HEK293 (cell line): ENCODE measurements at regions not wholly inside any gene's neighbourhood (a gene's known extent, or its start where the extent isn't known, plus 50 kb on each side); places are given as distances from the start of the nearest gene placed in this dataset.

Experiments
- CTCF ChIA-PET: fragments of 350-600 bp; formaldehyde crosslinking; extraction: SDS; loops from one replicate; lab custom pipeline; 2021; ENCODE audit warnings: antibody characterized with exemption; lab: Yijun Ruan, JAX
- POLR2A ChIA-PET: fragments of 300-600 bp; formaldehyde crosslinking; extraction: SDS; loops from one replicate; lab custom pipeline; 2020; ENCODE audit warnings: antibody characterized with exemption, inconsistent platforms; lab: Yijun Ruan, JAX
- H3K27ac ChIP-seq: fragments of 200-500 bp; sonication (Bioruptor generic); 2 replicates; pipeline ENCODE4 v1.5.1; 2014; ENCODE audit warnings: low read depth, low read length, control low read depth, inconsistent platforms; ENCODE audit errors: extremely low read depth
- H3K36me3 ChIP-seq, 2 experiments: fragments of 200-500 bp in 1 of 2; sonication (Bioruptor generic) in 1 of 2; 1 replicate in 1 of 2; 2 replicates in 1 of 2; pipeline ENCODE4 v1.5.1; 2014 to 2017; ENCODE audit warnings: inconsistent platforms in 2 of 2, low read length in 2 of 2; ENCODE audit not compliant: control insufficient read depth in 2 of 2, insufficient read depth in 1 of 2
- H3K4me1 ChIP-seq: fragments of 200-500 bp; sonication (Bioruptor generic); 2 replicates; pipeline ENCODE4 v1.5.1; 2014; ENCODE audit warnings: mild to moderate bottlenecking, low read length, inconsistent platforms; ENCODE audit not compliant: control insufficient read depth, insufficient read depth
- H3K4me3 ChIP-seq: 2 replicates; pipeline ENCODE4 v1.5.1; 2011; ENCODE audit warnings: low read depth, mild to moderate bottlenecking, control low read depth, low read length, moderate library complexity
- H3K9me3 ChIP-seq: fragments of 200-500 bp; sonication (Bioruptor generic); 2 replicates; pipeline ENCODE4 v1.5.1; 2014; ENCODE audit warnings: low read depth, low read length, inconsistent platforms; ENCODE audit not compliant: control insufficient read depth, insufficient read depth
- EGR2 ChIP-seq: fragments of 450-650 bp; formaldehyde crosslinking; IDR thresholded peaks from 2 replicates; pipeline ENCODE4 v1.5.1; 2016; ENCODE audit warnings: low read depth, missing biosample characterization, missing genetic modification characterization
- IKZF3 ChIP-seq: fragments of 450-650 bp; IDR thresholded peaks from 2 replicates; pipeline ENCODE4 v1.5.0; 2018; ENCODE audit warnings: missing biosample characterization, mild to moderate bottlenecking, missing genetic modification characterization, moderate library complexity
- MEIS1 ChIP-seq: sonication (generic); formaldehyde crosslinking; IDR thresholded peaks from 2 replicates; pipeline ENCODE4 v1.8.1; 2022; ENCODE audit warnings: missing genetic modification reagents, mild to moderate bottlenecking, borderline replicate concordance
- PRDM2 ChIP-seq: fragments of 450-650 bp; formaldehyde crosslinking; IDR thresholded peaks from 2 replicates; pipeline ENCODE4 v1.5.1; 2016; ENCODE audit warnings: missing biosample characterization, missing genetic modification characterization, borderline replicate concordance
- ZFP69B ChIP-seq: fragments of 450-650 bp; formaldehyde crosslinking; IDR thresholded peaks from 2 replicates; pipeline ENCODE4 v1.5.1; 2016; ENCODE audit warnings: missing biosample characterization, missing genetic modification characterization
- ZNF138 ChIP-seq: fragments of 450-650 bp; formaldehyde crosslinking; IDR thresholded peaks from 2 replicates; pipeline ENCODE4 v1.5.1; 2016; ENCODE audit warnings: missing biosample characterization, missing genetic modification characterization, borderline replicate concordance
- ZNF16 ChIP-seq: fragments of 450-650 bp; formaldehyde crosslinking; IDR thresholded peaks from 2 replicates; pipeline ENCODE4 v1.5.1; 2016; ENCODE audit warnings: low read depth, missing biosample characterization, missing genetic modification characterization
- ZNF324 ChIP-seq: fragments of 450-650 bp; formaldehyde crosslinking; IDR thresholded peaks from 2 replicates; pipeline ENCODE4 v1.5.1; 2016; ENCODE audit warnings: missing biosample characterization, missing genetic modification characterization
- ZNF335 ChIP-seq: fragments of 450-650 bp; formaldehyde crosslinking; conservative IDR thresholded peaks from 2 replicates; pipeline ENCODE4 v1.5.1; 2016; ENCODE audit warnings: missing biosample characterization, missing genetic modification characterization
- ZNF341 ChIP-seq: fragments of 450-650 bp; formaldehyde crosslinking; IDR thresholded peaks from 2 replicates; pipeline ENCODE4; 2016; ENCODE audit warnings: low read depth, missing biosample characterization, missing genetic modification characterization
- ZNF423 ChIP-seq: fragments of 450-650 bp; formaldehyde crosslinking; IDR thresholded peaks from 2 replicates; pipeline ENCODE4 v1.5.1; 2016; ENCODE audit warnings: missing biosample characterization, missing genetic modification characterization
- ZNF449 ChIP-seq: fragments of 450-650 bp; formaldehyde crosslinking; IDR thresholded peaks from 2 replicates; pipeline ENCODE4 v1.5.1; 2017; ENCODE audit warnings: missing biosample characterization, mild to moderate bottlenecking, missing genetic modification characterization, moderate library complexity
- ZNF514 ChIP-seq: fragments of 450-650 bp; formaldehyde crosslinking; IDR thresholded peaks from 2 replicates; pipeline ENCODE4 v1.5.1; 2016; ENCODE audit warnings: missing biosample characterization, missing genetic modification characterization
- ZNF561 ChIP-seq: fragments of 450-650 bp; IDR thresholded peaks from 2 replicates; pipeline ENCODE4 v1.5.1; 2018; ENCODE audit warnings: missing biosample characterization, missing genetic modification characterization, borderline replicate concordance
- ZNF645 ChIP-seq: fragments of 450-650 bp; formaldehyde crosslinking; IDR thresholded peaks from 2 replicates; pipeline ENCODE4; 2016; ENCODE audit warnings: missing biosample characterization, missing genetic modification characterization
- TF ChIP-seq, protein P1 (sequence below): fragments of 450-650 bp; formaldehyde crosslinking; IDR thresholded peaks from 2 replicates; pipeline ENCODE4 v1.5.1; 2016; ENCODE audit warnings: missing biosample characterization, missing genetic modification characterization
- TF ChIP-seq, protein P2 (sequence below): fragments of 450-650 bp; formaldehyde crosslinking; IDR thresholded peaks from 2 replicates; pipeline ENCODE4 v1.5.1; 2017; ENCODE audit warnings: missing biosample characterization, missing genetic modification characterization

DNA sequence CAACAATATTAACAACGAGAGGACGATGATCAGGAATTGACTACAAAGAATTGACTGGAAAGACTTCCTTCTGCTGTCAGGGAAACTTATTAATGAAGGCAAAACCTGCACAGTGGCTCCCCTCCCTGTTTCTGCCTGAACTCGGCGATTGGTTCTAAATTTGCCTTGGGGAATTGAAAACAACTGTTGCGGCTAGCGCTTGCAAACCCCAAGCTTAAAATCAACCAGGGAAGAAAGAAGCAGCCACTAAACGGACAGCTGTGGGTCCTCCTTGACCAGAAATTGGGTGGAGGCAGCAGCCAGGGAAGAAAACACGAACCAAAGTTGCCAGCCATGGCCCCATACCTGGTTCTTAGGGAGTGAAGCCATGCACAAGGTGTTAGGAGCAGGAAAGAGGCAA is 383.5 kb upstream of the CADM1 start:
- Histone ChIP-seq H3K4me1 (no peaks in the 10 kb centered on the region), H3K4me3 (no peak overlapping the region), H3K36me3 (no peaks in the 10 kb centered on the region), H3K27ac (no peak overlapping the region), H3K9me3 (no peaks in the 10 kb centered on the region)
- ChIA-PET POLR2A (no interaction called here), CTCF (interaction anchor here (0.6 kb wide), 1 partner anchor 18 kb away, joined by 3 read pairs; no protein-coding TSS in a partner anchor)
- TF ChIP-seq ZNF341 (tag by site-specific recombination): no peak
- no peak for TF ChIP-seq ZNF449 (tag by site-specific recombination)
- no peak for TF ChIP-seq EGR2 (tag by site-specific recombination)
- TF ChIP-seq ZNF561 (tag by site-specific recombination): no peak
- no peak for TF ChIP-seq PRDM2 (tag by site-specific recombination)
- no peak for TF ChIP-seq ZNF645 (tag by site-specific recombination)
- no peak for TF ChIP-seq ZNF324 (tag by site-specific recombination)
- TF ChIP-seq ZFP69B: no peak
- no peak for TF ChIP-seq ZNF16 (tag by site-specific recombination)
- TF ChIP-seq ZNF335 (tag by site-specific recombination): no peak
- TF ChIP-seq ZNF514: no peak

GRCh38 chr11:115887316-115887715 is 383.1 kb upstream of the CADM1 start:
- H3K36me3 ChIP-seq: no peaks in the 10 kb centered on the region
- POLR2A ChIA-PET: no interaction called here
- H3K4me3 ChIP-seq: no peak overlapping the region
- no peak overlapping the region for H3K27ac ChIP-seq
- no peaks in the 10 kb centered on the region for H3K9me3 ChIP-seq
- CTCF ChIA-PET: interaction anchor here (0.6 kb wide), 1 partner anchor 17 kb away, joined by 3 read pairs; no protein-coding TSS in a partner anchor
- no peaks in the 10 kb centered on the region for H3K4me1 ChIP-seq
- TF ChIP-seq ZNF138 (no peak), ZNF423 (tag by site-specific recombination) (no peak), ZNF645 (tag by site-specific recombination) (no peak), IKZF3 (tag by site-specific recombination) (no peak), MEIS1 (CRISPR knock-in tag) (no peak)
- TF ChIP-seq, protein P1, sequence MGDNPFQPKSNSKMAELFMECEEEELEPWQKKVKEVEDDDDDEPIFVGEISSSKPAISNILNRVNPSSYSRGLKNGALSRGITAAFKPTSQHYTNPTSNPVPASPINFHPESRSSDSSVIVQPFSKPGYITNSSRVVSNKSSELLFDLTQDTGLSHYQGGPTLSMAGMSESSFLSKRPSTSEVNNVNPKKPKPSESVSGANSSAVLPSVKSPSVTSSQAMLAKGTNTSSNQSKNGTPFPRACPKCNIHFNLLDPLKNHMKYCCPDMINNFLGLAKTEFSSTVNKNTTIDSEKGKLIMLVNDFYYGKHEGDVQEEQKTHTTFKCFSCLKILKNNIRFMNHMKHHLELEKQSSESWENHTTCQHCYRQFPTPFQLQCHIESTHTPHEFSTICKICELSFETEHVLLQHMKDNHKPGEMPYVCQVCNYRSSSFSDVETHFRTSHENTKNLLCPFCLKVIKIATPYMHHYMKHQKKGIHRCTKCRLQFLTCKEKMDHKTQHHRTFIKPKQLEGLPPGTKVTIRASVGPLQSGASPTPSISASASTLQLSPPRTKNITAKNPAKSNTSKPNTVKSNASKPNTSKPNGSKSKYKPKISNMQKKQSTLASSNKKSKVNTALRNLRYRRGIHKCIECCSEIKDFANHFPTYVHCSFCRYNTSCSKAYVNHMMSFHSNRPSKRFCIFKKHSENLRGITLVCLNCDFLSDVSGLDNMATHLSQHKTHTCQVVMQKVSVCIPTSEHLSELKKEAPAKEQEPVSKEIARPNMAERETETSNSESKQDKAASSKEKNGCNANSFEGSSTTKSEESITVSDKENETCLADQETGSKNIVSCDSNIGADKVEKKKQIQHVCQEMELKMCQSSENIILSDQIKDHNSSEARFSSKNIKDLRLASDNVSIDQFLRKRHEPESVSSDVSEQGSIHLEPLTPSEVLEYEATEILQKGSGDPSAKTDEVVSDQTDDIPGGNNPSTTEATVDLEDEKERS (tag by site-specific recombination): no peak
- TF ChIP-seq, protein P2, sequence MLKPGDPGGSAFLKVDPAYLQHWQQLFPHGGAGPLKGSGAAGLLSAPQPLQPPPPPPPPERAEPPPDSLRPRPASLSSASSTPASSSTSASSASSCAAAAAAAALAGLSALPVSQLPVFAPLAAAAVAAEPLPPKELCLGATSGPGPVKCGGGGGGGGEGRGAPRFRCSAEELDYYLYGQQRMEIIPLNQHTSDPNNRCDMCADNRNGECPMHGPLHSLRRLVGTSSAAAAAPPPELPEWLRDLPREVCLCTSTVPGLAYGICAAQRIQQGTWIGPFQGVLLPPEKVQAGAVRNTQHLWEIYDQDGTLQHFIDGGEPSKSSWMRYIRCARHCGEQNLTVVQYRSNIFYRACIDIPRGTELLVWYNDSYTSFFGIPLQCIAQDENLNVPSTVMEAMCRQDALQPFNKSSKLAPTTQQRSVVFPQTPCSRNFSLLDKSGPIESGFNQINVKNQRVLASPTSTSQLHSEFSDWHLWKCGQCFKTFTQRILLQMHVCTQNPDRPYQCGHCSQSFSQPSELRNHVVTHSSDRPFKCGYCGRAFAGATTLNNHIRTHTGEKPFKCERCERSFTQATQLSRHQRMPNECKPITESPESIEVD: no peak
